Hepatocyte (in vitro differentiated cells): ENCODE measurements at regions not wholly inside any gene's neighbourhood (a gene's known extent, or its start where the extent isn't known, plus 50 kb on each side); places are given as distances from the start of the nearest gene placed in this dataset.
"Not testable (repeated sequence)": the region's sequence is repeated elsewhere in the genome, so short reads cannot be mapped to it uniquely, and the experiment has no call there.

ENCODE experiments used
- EZH2phosphoT487 ChIP-seq: fragments of 200-600 bp; sonication (generic); IDR thresholded peaks from one replicate; pipeline ENCODE4 v1.6.1; 2018; ENCODE audit warnings: antibody characterized with exemption, mild to moderate bottlenecking, low read depth, moderate library complexity; ENCODE audit not compliant: unreplicated experiment, severe bottlenecking
- TF ChIP-seq, protein P1 (sequence below): fragments of 200-600 bp; sonication (generic); IDR thresholded peaks from 2 replicates; pipeline ENCODE4 v1.5.1; 2016; ENCODE audit warnings: antibody characterized with exemption, mild to moderate bottlenecking; ENCODE audit not compliant: poor library complexity

DNA sequence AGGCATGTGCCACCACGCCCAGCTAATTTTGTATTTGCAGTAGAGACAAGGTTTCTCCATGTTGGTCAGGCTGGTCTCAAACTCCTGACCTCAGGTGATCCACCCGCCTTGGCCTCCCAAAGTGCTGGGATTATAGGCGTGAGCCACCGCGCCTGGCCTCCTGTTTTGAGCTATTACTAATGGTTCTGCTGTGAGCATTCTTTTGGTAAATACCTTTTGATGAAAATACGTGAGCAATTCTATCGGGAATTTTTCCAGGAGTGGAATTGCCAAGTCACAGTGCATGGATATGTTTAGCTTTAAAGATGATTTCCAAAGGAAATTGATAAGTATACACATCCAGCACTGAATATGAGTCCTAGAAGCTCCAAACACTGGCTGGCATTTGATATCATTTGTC, 64.0 kb upstream of the HNF1B start:
- TF ChIP-seq EZH2phosphoT487, result not testable (repeated sequence)
- TF ChIP-seq, protein P1, sequence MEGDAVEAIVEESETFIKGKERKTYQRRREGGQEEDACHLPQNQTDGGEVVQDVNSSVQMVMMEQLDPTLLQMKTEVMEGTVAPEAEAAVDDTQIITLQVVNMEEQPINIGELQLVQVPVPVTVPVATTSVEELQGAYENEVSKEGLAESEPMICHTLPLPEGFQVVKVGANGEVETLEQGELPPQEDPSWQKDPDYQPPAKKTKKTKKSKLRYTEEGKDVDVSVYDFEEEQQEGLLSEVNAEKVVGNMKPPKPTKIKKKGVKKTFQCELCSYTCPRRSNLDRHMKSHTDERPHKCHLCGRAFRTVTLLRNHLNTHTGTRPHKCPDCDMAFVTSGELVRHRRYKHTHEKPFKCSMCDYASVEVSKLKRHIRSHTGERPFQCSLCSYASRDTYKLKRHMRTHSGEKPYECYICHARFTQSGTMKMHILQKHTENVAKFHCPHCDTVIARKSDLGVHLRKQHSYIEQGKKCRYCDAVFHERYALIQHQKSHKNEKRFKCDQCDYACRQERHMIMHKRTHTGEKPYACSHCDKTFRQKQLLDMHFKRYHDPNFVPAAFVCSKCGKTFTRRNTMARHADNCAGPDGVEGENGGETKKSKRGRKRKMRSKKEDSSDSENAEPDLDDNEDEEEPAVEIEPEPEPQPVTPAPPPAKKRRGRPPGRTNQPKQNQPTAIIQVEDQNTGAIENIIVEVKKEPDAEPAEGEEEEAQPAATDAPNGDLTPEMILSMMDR, result not testable (repeated sequence)
